Ovary (tissue), 3 donors: ENCODE measurements at regions not wholly inside any gene's neighbourhood (a gene's known extent, or its start where the extent isn't known, plus 50 kb on each side); places are given as distances from the start of the nearest gene placed in this dataset.

Experiments used
- CTCF ChIP-seq, 3 donors: fragments of 450-650 bp in 2 of 3; fragments of 200-600 bp in 1 of 3; IDR thresholded peaks; one replicate each; pipeline versions ENCODE4 v1.5.1 to v1.8.0; 2016 to 2022; ENCODE audit warnings: antibody characterized with exemption in 3 of 3, mild to moderate bottlenecking in 1 of 3
- EP300 ChIP-seq: sonication (generic); formaldehyde crosslinking; IDR thresholded peaks from one replicate; pipeline ENCODE4 v1.6.1; 2017; ENCODE audit warnings: antibody characterized with exemption
- donor health status: DM: no; HTN: no; CAD: no.

GRCh38 chr2:16952805-16953204 lies 287.2 kb upstream of the CYRIA start:
- TF ChIP-seq CTCF (IDR thresholded peaks at IDR 0.05) (no peak), EP300 (no peak)
